GM23338 (cell line): ENCODE measurements at regions not wholly inside any gene's neighbourhood (a gene's known extent, or its start where the extent isn't known, plus 50 kb on each side); places are given as distances from the start of the nearest gene placed in this dataset.

Experiments used
- ATAC-seq: fragments of 200-7000 bp; cut with Tn5 transposase; 3 replicates; pipeline ENCODE4 v1.9.1; 2020
- DNase-seq: peaks from one replicate; pipeline ENCODE4 v3.0.0-alpha.2; 2015; ENCODE audit warnings: low spot score
- H2AFZ ChIP-seq: fragments of 200-600 bp; sonication (generic); 2 replicates; pipeline ENCODE4 v1.8.0; 2016; ENCODE audit warnings: antibody characterized with exemption, mild to moderate bottlenecking, moderate library complexity
- H3F3A ChIP-seq: fragments of 200-600 bp; sonication (generic); replicated peaks from 2 replicates; pipeline ENCODE4 v1.8.0; 2017; ENCODE audit warnings: antibody characterized with exemption, mixed run types, low read depth
- H3K27ac ChIP-seq: fragments of 200-600 bp; sonication (generic); 2 replicates; pipeline ENCODE4 v1.6.1; 2016; ENCODE audit warnings: low read depth
- H3K27me3 ChIP-seq: fragments of 200-600 bp; sonication (generic); 2 replicates; pipeline ENCODE4 v1.8.0; 2016; ENCODE audit warnings: mild to moderate bottlenecking, mixed run types, moderate library complexity; ENCODE audit not compliant: insufficient read depth
- H3K36me3 ChIP-seq: fragments of 200-600 bp; sonication (generic); 2 replicates; pipeline ENCODE4 v1.8.0; 2016; ENCODE audit warnings: mild to moderate bottlenecking; ENCODE audit not compliant: insufficient read depth
- H3K4me1 ChIP-seq: fragments of 200-600 bp; sonication (generic); 2 replicates; pipeline ENCODE4 v1.8.0; 2016; ENCODE audit warnings: mild to moderate bottlenecking, moderate library complexity; ENCODE audit not compliant: insufficient read depth
- H3K4me2 ChIP-seq: fragments of 200-600 bp; sonication (generic); 2 replicates; pipeline ENCODE4 v1.7.1; 2017; ENCODE audit warnings: mixed run types
- H3K4me3 ChIP-seq: fragments of 200-600 bp; sonication (generic); 2 replicates; pipeline ENCODE4 v1.6.1; 2016; ENCODE audit warnings: mixed run types
- H3K79me2 ChIP-seq: fragments of 200-600 bp; sonication (generic); replicated peaks from 2 replicates; pipeline ENCODE4 v1.8.0; 2017; ENCODE audit warnings: mild to moderate bottlenecking; ENCODE audit not compliant: insufficient read depth
- H3K9me2 ChIP-seq: fragments of 200-600 bp; sonication (generic); 2 replicates; pipeline ENCODE4 v1.8.0; 2017; ENCODE audit not compliant: insufficient read depth
- H4K20me1 ChIP-seq: fragments of 200-600 bp; sonication (generic); replicated peaks from 2 replicates; pipeline ENCODE4 v1.8.0; 2017; ENCODE audit warnings: mild to moderate bottlenecking; ENCODE audit not compliant: insufficient read depth
- H3K27ac Mint-ChIP-seq: 2 replicates; pipeline ENCODE4 v1.8.0; 2020; ENCODE audit warnings: inconsistent platforms, mild to moderate bottlenecking, moderate library complexity, mixed read lengths
- H3K27me3 Mint-ChIP-seq: 3 replicates; pipeline ENCODE4 v1.8.0; 2022; ENCODE audit warnings: low read depth, mild to moderate bottlenecking, moderate library complexity, mixed read lengths, inconsistent platforms; ENCODE audit not compliant: insufficient read depth, poor library complexity
- H3K36me3 Mint-ChIP-seq: 3 replicates; pipeline ENCODE4 v1.8.0; 2021; ENCODE audit warnings: low read depth, mild to moderate bottlenecking, inconsistent platforms, moderate library complexity, mixed read lengths
- H3K4me1 Mint-ChIP-seq: 3 replicates; pipeline ENCODE4 v1.8.0; 2020; ENCODE audit warnings: mild to moderate bottlenecking, inconsistent platforms, mixed read lengths
- H3K4me3 Mint-ChIP-seq: 3 replicates; pipeline ENCODE4 v1.8.0; 2021; ENCODE audit warnings: moderate library complexity, mild to moderate bottlenecking, inconsistent platforms, mixed read lengths
- H3K9me3 Mint-ChIP-seq: 3 replicates; pipeline ENCODE4 v1.8.0; 2020; ENCODE audit warnings: moderate library complexity, mild to moderate bottlenecking, inconsistent platforms, mixed read lengths
- CREB1 ChIP-seq: fragments of 250-450 bp; sonication (Bioruptor Pico); IDR thresholded peaks from 2 replicates; pipeline ENCODE4 v1.5.0; 2020; ENCODE audit warnings: low read depth, mild to moderate bottlenecking, moderate library complexity
- ETS1 ChIP-seq: IDR thresholded peaks from 2 replicates; pipeline ENCODE4 v1.6.1; 2016; ENCODE audit warnings: antibody characterized with exemption
- EZH2 ChIP-seq: fragments of 200-600 bp; sonication (generic); IDR thresholded peaks from one replicate; pipeline ENCODE4 v1.8.0; 2017; ENCODE audit warnings: antibody characterized with exemption, mild to moderate bottlenecking, low read depth; ENCODE audit not compliant: unreplicated experiment
- EZH2phosphoT487 ChIP-seq: fragments of 200-600 bp; sonication (generic); IDR thresholded peaks from one replicate; pipeline ENCODE4 v1.8.1; 2018; ENCODE audit warnings: antibody characterized with exemption; ENCODE audit not compliant: unreplicated experiment
- NANOG ChIP-seq: IDR thresholded peaks from 2 replicates; pipeline ENCODE4 v1.6.1; 2016; ENCODE audit warnings: antibody characterized with exemption, borderline replicate concordance
- POLR2AphosphoS5 ChIP-seq: IDR thresholded peaks from 2 replicates; pipeline ENCODE4 v1.6.1; 2016; ENCODE audit warnings: antibody characterized with exemption, low read depth
- REST ChIP-seq: IDR thresholded peaks from one replicate; pipeline ENCODE4 v1.6.1; 2018; ENCODE audit warnings: antibody characterized with exemption; ENCODE audit not compliant: unreplicated experiment
- STAT1 ChIP-seq: IDR thresholded peaks from one replicate; pipeline ENCODE4 v1.6.1; 2016; ENCODE audit warnings: antibody characterized with exemption; ENCODE audit not compliant: unreplicated experiment
- ZNF114 ChIP-seq: fragments of 250-450 bp; sonication (Bioruptor Pico); IDR thresholded peaks from 2 replicates; pipeline ENCODE4 v1.5.0; 2020; ENCODE audit warnings: mild to moderate bottlenecking, moderate library complexity
- TF ChIP-seq, protein P1 (sequence below): fragments of 250-450 bp; sonication (Bioruptor Pico); IDR thresholded peaks from 2 replicates; pipeline ENCODE4 v1.5.0; 2020; ENCODE audit warnings: mild to moderate bottlenecking, moderate library complexity
- TF ChIP-seq, protein P2 (sequence below), 2 experiments: fragments of 200-600 bp in 1 of 2; sonication (generic) in 1 of 2; conservative IDR thresholded peaks; 2 replicates each; pipeline versions ENCODE4 v1.5.1 to v1.6.1; 2016 to 2017; ENCODE audit warnings: antibody characterized with exemption in 2 of 2, low read depth in 2 of 2, mild to moderate bottlenecking in 2 of 2, moderate library complexity in 1 of 2

DNA sequence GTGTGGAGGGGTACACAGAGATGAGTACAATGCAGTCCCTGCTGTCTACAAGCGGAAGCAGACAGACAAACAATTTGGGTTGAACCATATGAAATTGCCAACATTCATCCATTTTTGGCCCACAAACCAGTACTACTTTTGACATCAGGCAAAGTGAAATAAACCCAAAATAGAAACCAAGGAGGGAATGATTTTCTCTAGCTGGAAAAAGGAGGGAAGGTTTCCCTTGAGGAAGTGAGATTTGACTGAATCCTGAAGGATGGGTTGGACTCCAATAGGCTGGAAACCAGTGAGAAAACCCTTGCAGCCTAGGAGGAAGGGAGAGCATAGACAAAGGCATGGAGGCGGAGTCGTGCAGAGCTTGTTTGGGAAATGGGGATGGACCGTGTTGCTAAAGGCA, 63.5 kb upstream of the PJA1 start (continued):
- TF ChIP-seq, protein P1, sequence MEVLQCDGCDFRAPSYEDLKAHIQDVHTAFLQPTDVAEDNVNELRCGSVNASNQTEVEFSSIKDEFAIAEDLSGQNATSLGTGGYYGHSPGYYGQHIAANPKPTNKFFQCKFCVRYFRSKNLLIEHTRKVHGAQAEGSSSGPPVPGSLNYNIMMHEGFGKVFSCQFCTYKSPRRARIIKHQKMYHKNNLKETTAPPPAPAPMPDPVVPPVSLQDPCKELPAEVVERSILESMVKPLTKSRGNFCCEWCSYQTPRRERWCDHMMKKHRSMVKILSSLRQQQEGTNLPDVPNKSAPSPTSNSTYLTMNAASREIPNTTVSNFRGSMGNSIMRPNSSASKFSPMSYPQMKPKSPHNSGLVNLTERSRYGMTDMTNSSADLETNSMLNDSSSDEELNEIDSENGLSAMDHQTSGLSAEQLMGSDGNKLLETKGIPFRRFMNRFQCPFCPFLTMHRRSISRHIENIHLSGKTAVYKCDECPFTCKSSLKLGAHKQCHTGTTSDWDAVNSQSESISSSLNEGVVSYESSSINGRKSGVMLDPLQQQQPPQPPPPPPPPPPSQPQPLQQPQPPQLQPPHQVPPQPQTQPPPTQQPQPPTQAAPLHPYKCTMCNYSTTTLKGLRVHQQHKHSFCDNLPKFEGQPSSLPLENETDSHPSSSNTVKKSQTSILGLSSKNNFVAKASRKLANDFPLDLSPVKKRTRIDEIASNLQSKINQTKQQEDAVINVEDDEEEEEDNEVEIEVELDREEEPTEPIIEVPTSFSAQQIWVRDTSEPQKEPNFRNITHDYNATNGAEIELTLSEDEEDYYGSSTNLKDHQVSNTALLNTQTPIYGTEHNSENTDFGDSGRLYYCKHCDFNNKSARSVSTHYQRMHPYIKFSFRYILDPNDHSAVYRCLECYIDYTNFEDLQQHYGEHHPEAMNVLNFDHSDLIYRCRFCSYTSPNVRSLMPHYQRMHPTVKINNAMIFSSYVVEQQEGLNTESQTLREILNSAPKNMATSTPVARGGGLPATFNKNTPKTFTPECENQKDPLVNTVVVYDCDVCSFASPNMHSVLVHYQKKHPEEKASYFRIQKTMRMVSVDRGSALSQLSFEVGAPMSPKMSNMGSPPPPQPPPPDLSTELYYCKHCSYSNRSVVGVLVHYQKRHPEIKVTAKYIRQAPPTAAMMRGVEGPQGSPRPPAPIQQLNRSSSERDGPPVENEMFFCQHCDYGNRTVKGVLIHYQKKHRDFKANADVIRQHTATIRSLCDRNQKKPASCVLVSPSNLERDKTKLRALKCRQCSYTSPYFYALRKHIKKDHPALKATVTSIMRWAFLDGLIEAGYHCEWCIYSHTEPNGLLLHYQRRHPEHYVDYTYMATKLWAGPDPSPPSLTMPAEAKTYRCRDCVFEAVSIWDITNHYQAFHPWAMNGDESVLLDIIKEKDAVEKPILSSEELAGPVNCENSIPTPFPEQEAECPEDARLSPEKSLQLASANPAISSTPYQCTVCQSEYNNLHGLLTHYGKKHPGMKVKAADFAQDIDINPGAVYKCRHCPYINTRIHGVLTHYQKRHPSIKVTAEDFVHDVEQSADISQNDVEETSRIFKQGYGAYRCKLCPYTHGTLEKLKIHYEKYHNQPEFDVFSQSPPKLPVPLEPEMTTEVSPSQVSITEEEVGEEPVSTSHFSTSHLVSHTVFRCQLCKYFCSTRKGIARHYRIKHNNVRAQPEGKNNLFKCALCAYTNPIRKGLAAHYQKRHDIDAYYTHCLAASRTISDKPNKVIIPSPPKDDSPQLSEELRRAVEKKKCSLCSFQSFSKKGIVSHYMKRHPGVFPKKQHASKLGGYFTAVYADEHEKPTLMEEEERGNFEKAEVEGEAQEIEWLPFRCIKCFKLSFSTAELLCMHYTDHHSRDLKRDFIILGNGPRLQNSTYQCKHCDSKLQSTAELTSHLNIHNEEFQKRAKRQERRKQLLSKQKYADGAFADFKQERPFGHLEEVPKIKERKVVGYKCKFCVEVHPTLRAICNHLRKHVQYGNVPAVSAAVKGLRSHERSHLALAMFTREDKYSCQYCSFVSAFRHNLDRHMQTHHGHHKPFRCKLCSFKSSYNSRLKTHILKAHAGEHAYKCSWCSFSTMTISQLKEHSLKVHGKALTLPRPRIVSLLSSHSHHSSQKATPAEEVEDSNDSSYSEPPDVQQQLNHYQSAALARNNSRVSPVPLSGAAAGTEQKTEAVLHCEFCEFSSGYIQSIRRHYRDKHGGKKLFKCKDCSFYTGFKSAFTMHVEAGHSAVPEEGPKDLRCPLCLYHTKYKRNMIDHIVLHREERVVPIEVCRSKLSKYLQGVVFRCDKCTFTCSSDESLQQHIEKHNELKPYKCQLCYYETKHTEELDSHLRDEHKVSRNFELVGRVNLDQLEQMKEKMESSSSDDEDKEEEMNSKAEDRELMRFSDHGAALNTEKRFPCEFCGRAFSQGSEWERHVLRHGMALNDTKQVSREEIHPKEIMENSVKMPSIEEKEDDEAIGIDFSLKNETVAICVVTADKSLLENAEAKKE (CRISPR knock-in tag): no peak
- no peak for TF ChIP-seq POLR2AphosphoS5

- H3K79me2 ChIP-seq: no peaks in the 10 kb centered on the region
- H3K4me2 ChIP-seq: no peak overlapping the region
- peaks cover 13% of the 10 kb centered on the region; the same call in 2 of the 3 replicates for H3K4me1 Mint-ChIP-seq
- DNase-seq: no peak
- ATAC-seq: no peak
- peaks cover 34% of the 10 kb centered on the region for H3K27me3 ChIP-seq
- peaks cover 14% of the 10 kb centered on the region for H3K4me1 ChIP-seq
- H4K20me1 ChIP-seq: no peaks in the 10 kb centered on the region
- H3F3A ChIP-seq: no peaks in the 10 kb centered on the region
- no peaks in the 10 kb centered on the region for H3K9me2 ChIP-seq
- no peaks in the 10 kb centered on the region for H3K36me3 Mint-ChIP-seq
- no peak overlapping the region for H2AFZ ChIP-seq
- H3K27ac ChIP-seq: no peak overlapping the region
- peaks cover 3% of the 10 kb centered on the region for H3K27me3 Mint-ChIP-seq
- no peaks in the 10 kb centered on the region for H3K9me3 Mint-ChIP-seq
- no peak overlapping the region for H3K4me3 ChIP-seq
- H3K36me3 ChIP-seq: no peaks in the 10 kb centered on the region
- no peak overlapping the region for H3K27ac Mint-ChIP-seq
- no peak overlapping the region for H3K4me3 Mint-ChIP-seq
- no peak for TF ChIP-seq ETS1
- TF ChIP-seq, protein P2, sequence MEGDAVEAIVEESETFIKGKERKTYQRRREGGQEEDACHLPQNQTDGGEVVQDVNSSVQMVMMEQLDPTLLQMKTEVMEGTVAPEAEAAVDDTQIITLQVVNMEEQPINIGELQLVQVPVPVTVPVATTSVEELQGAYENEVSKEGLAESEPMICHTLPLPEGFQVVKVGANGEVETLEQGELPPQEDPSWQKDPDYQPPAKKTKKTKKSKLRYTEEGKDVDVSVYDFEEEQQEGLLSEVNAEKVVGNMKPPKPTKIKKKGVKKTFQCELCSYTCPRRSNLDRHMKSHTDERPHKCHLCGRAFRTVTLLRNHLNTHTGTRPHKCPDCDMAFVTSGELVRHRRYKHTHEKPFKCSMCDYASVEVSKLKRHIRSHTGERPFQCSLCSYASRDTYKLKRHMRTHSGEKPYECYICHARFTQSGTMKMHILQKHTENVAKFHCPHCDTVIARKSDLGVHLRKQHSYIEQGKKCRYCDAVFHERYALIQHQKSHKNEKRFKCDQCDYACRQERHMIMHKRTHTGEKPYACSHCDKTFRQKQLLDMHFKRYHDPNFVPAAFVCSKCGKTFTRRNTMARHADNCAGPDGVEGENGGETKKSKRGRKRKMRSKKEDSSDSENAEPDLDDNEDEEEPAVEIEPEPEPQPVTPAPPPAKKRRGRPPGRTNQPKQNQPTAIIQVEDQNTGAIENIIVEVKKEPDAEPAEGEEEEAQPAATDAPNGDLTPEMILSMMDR (conservative IDR thresholded peaks at IDR 0.05; ENCODE audit: low read depth in 2 of 2): no peak
- no peak for TF ChIP-seq ZNF114
- TF ChIP-seq POLR2AphosphoS5: no peak
- no peak for TF ChIP-seq REST
- TF ChIP-seq EZH2: no peak
- TF ChIP-seq NANOG: no peak
- TF ChIP-seq CREB1 (CRISPR knock-in tag): no peak
- no peak for TF ChIP-seq EZH2phosphoT487
- TF ChIP-seq STAT1: no peak
Observed at GRCh38 chrX:69226459-69227158, 61.4 kb upstream of the PJA1 start.
